Prostate gland (tissue), 2 donors: ENCODE measurements at regions not wholly inside any gene's neighbourhood (a gene's known extent, or its start where the extent isn't known, plus 50 kb on each side); places are given as distances from the start of the nearest gene placed in this dataset.

Experiments
- CTCF ChIP-seq, 4 experiments: fragments of 200-600 bp in 2 of 4; fragments of 450-650 bp in 2 of 4; sonication (generic) in 2 of 4; IDR thresholded peaks; 1 replicate in 3 of 4; 2 replicates in 1 of 4; pipeline ENCODE4 v1.5.1; 2016 to 2019; ENCODE audit warnings: antibody characterized with exemption in 4 of 4, mild to moderate bottlenecking in 2 of 4, moderate library complexity in 2 of 4
- POLR2A ChIP-seq: fragments of 450-650 bp; IDR thresholded peaks from one replicate; pipeline ENCODE4 v1.6.1; 2016; ENCODE audit warnings: antibody characterized with exemption, mild to moderate bottlenecking

DNA sequence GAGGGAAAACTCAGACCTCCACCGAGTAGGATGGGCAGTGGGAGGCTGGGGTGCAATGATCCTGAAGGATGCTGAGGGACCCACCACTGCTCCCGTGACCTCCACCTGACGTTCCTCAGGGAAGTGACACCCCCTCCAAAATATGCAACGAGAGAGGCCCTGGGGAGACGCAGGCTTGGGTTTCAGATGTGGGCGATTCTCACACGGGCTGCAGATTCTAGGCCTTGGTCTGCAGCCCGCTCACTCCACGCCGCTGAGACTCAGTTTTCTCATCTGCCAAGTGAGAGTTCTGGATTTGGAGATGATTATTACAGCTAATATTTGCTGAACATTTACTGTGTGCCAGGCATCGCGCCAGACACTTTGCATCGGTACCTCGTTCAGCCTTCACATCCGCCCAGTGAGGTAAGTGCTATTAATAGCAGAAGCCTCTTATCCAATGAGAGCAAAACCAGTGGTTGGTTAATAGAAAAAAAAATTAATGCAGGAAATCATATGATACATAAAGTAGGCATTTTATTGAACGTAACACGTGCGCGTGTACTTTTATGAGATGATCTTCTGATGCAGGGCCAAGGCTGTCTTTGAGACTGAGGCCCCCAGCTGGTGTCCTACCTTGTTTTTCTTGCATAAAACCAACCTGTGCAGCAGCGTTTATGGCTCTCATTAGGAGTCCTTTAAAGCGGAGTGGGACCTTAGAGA, 102.0 kb upstream of the RUNX3 start:
- TF ChIP-seq CTCF (IDR thresholded peaks at IDR 0.05) = no peak
- no peak for TF ChIP-seq POLR2A
